ENCODE measurements at regions not wholly inside any gene's neighbourhood (a gene's known extent, or its start where the extent isn't known, plus 50 kb on each side); places are given as distances from the start of the nearest gene placed in this dataset.

DNA sequence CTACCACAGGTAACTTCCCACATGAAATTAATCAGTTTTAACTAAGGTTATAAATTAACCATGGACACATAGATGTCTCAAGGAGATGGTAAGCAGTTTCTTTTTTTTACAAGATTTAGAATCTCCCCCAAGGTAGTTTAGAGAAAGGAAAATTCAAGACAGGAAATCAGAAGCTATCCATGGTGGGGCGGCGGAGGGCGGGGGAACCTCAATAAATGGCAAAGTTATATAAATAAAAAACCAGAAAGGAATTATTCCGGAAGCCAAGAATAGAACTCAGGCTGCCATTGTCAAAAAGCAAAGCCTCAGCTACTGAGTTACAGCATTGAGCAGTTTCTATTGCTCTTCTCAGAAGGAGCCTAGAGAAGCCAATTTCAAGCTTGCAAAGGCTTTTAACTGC is 172.1 kb upstream of the SMAD3 start:
- 34% methylated on average over 4 of the region's 4 CpGs for WGBS (ENCODE audit: insufficient coverage, insufficient replicate concordance, low lambda C conversion rate, missing lambda C conversion rate)
- no peak overlapping the region for H3K4me3 ChIP-seq
- H3K27ac ChIP-seq (ENCODE audit: control insufficient read depth, insufficient read depth) = no peak overlapping the region
- FAIRE-seq (no peak), DNase-seq (ENCODE audit: low read depth, low spot score) (no peak), ATAC-seq (no peak)
- POLR2A ChIA-PET = no interaction called here
- no peaks in the 10 kb centered on the region for H3K79me2 ChIP-seq (ENCODE audit: control insufficient read depth, insufficient read depth, low read length)
- H3K4me2 ChIP-seq (ENCODE audit: control insufficient read depth, insufficient read depth) = no peak overlapping the region
- in situ Hi-C loops (cut with MboI) (no loop called here), intact Hi-C loops (cut with micrococcal nuclease; ENCODE audit: unreplicated experiment) (no loop called here)
- H2AFZ ChIP-seq (ENCODE audit: control insufficient read depth, low read depth, low read length) = no peak overlapping the region
- H3K36me3 ChIP-seq (ENCODE audit: control insufficient read depth in 2 of 2, insufficient read depth in 2 of 2, low read length in 1 of 2) = no peaks in the 10 kb centered on the region
- H3K27me3 ChIP-seq (replicated peaks in 1 of 2; ENCODE audit: control insufficient read depth in 2 of 2, insufficient read depth in 2 of 2, low read length in 1 of 2) = no peaks in the 10 kb centered on the region
- BruUV-seq (replicated peaks) = no TSS peak
- TF ChIP-seq ELK1 (IDR thresholded peaks at IDR 0.05; ENCODE audit: low read depth, low read length) = no peak
- no peak for TF ChIP-seq E2F4 (IDR thresholded peaks at IDR 0.05; ENCODE audit: low read depth, low read length)
- TF ChIP-seq ATF7 (IDR thresholded peaks at IDR 0.05; ENCODE audit: low read depth) = no peak
- SMC1A ChIA-PET (ENCODE audit: uncharacterized antibody, unreplicated experiment) = interaction anchor here (1.2 kb wide), 1 partner anchor 438 kb away, joined by 3 read pairs; no protein-coding TSS in a partner anchor
- RAD21 ChIA-PET (ENCODE audit: unreplicated experiment) = no interaction called here
- H3K9me3 ChIP-seq (replicated peaks; ENCODE audit: control insufficient read depth, insufficient read depth, low read length) = no peaks in the 10 kb centered on the region
- H3K9ac ChIP-seq (ENCODE audit: control insufficient read depth, insufficient read depth, low read length) = no peak overlapping the region
- H3K4me1 ChIP-seq (ENCODE audit: control insufficient read depth, insufficient read depth, low read length) = no peaks in the 10 kb centered on the region
- CTCF ChIA-PET = interaction anchor here (0.6 to 0.9 kb wide), 2 partner anchors 10 to 463 kb away, joined by 3 to 4 read pairs; no protein-coding TSS in a partner anchor
- no peaks in the 10 kb centered on the region for H4K20me1 ChIP-seq (ENCODE audit: control insufficient read depth, insufficient read depth)

DNA sequence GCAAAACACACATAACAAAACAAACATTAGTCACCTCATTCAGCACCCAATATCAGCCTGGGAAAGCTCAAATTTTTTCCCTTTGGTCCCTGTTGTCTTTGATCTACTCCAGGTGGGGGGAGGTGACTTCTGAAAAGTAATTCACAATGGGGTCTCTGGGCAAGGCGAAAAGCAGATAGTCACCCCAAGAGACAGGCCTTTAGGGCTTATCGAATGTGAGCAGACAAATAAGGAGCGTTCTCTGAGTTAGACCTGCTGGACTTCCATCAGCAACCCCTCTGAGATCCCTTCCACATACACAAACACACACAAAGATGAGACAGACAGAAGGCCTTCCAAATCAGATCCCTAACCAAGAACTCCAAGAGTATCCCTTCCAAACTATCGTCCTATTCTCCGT is 171.0 kb upstream of the SMAD3 start:
- DNase-seq (ENCODE audit: low read depth, low spot score) (no peak), FAIRE-seq (no peak), ATAC-seq (no peak)
- RAD21 ChIA-PET (ENCODE audit: unreplicated experiment) = no interaction called here
- TF ChIP-seq CTCF (IDR thresholded peaks at IDR 0.05 in 2 of 3, conservative IDR thresholded peaks at IDR 0.05 in 1 of 3; ENCODE audit: control insufficient read depth in 2 of 3, extremely low read depth in 1 of 3, insufficient read depth in 1 of 3, low read depth in 3 of 3, low read length in 3 of 3) = no peak
- no peak for TF ChIP-seq KDM1A (IDR thresholded peaks at IDR 0.05; ENCODE audit: borderline replicate concordance)
- TF ChIP-seq HDAC2 (IDR thresholded peaks at IDR 0.05) = no peak
- SMC1A ChIA-PET (ENCODE audit: uncharacterized antibody, unreplicated experiment) = no interaction called here
- no peak overlapping the region for H3K27ac ChIP-seq (ENCODE audit: control insufficient read depth, insufficient read depth)
- H3K4me2 ChIP-seq (ENCODE audit: control insufficient read depth, insufficient read depth) = no peak overlapping the region
- H3K9ac ChIP-seq (ENCODE audit: control insufficient read depth, insufficient read depth, low read length) = no peak overlapping the region
- intact Hi-C loops (cut with micrococcal nuclease; ENCODE audit: unreplicated experiment) (no loop called here), in situ Hi-C loops (cut with MboI) (no loop called here)
- no peaks in the 10 kb centered on the region for H3K9me3 ChIP-seq (replicated peaks; ENCODE audit: control insufficient read depth, insufficient read depth, low read length)
- H4K20me1 ChIP-seq (ENCODE audit: control insufficient read depth, insufficient read depth) = no peaks in the 10 kb centered on the region
- POLR2A ChIA-PET = interaction anchor here (0.6 kb wide), 1 partner anchor 1495 kb away, joined by 7 read pairs; no protein-coding TSS in a partner anchor
- H3K27me3 ChIP-seq (replicated peaks in 1 of 2; ENCODE audit: control insufficient read depth in 2 of 2, insufficient read depth in 2 of 2, low read length in 1 of 2) = no peaks in the 10 kb centered on the region
- H3K4me3 ChIP-seq = no peak overlapping the region
- H3K4me1 ChIP-seq (ENCODE audit: control insufficient read depth, insufficient read depth, low read length) = no peaks in the 10 kb centered on the region
- no peaks in the 10 kb centered on the region for H3K79me2 ChIP-seq (ENCODE audit: control insufficient read depth, insufficient read depth, low read length)
- WGBS (ENCODE audit: insufficient coverage, insufficient replicate concordance, low lambda C conversion rate, missing lambda C conversion rate) = 56% methylated on average over 5 of the region's 5 CpGs
- BruUV-seq (replicated peaks) = no TSS peak
- CTCF ChIA-PET = no interaction called here
- no peaks in the 10 kb centered on the region for H3K36me3 ChIP-seq (ENCODE audit: control insufficient read depth in 2 of 2, insufficient read depth in 2 of 2, low read length in 1 of 2)
- H2AFZ ChIP-seq (ENCODE audit: control insufficient read depth, low read depth, low read length) = no peak overlapping the region
